Heart left ventricle (tissue), 13 donors: ENCODE measurements at regions not wholly inside any gene's neighbourhood (a gene's known extent, or its start where the extent isn't known, plus 50 kb on each side); places are given as distances from the start of the nearest gene placed in this dataset.

Source experiments
- POLR2A ChIP-seq, 2 donors: fragments of 450-650 bp; IDR thresholded peaks; one replicate each; pipeline ENCODE4 v1.6.1; 2017; ENCODE audit warnings: antibody characterized with exemption in 2 of 2, mild to moderate bottlenecking in 2 of 2, moderate library complexity in 2 of 2
- TF ChIP-seq, protein P1 (sequence below), 12 donors: fragments of 200-600 bp; sonication (generic) in 4 of 12; IDR thresholded peaks; one replicate each; pipeline versions ENCODE4 v1.5.0 to v1.8.0; 2018 to 2022; ENCODE audit warnings: antibody characterized with exemption in 12 of 12, mild to moderate bottlenecking in 5 of 12
- donor health status: ischemic (EF 13 %, LVEDD 7.1; RV severe dilation, severe dysfunction).
- donor health status: DM: no; HTN: yes; CAD: no.
- donor health status: DM: no; HTN: no; CAD: no.
- donor health status: ischemic (EF 25% LVEDD 6.9; RV normal size, moderate dysfunction).
- donor health status: ischemic (EF 25% LVEDD 5.7; RV mildly dilated, moderate dysfunction).
- donor health status: ischemic (EF 35%, LVEDD 5.7; RV mildly dilated, moderate dysfunction).
- donor health status: nonischemic (EF 11% LVEDD 7.7; RV severe dilation, severe dysfunction).
- donor health status: DM: yes; HTN: yes; CAD: no.
- donor health status: PGD.
- donor health status: ischemic (EF 29% LVEDD 5.4; RV normal size, mild dysfunction).
- donor health status: nonischemic (EF 23%, LVEDD 6.1; RV moderate dilation, normal function).

DNA sequence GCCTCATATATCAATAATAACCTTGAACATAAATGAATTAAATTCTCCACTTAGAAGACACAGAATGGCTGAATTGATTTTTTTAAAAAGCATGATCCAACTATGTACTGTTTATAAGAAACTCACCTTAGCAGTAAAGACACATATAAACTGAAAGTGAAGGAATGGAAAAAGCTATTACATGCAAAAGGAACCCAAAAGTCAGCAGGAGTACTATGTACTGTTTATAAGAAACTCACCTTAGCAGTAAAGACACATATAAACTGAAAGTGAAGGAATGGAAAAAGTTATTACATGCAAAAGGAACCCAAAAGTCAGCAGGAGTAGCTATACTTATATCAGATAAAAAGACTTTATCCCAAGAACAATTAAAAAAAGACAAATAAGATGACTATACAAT, 204.8 kb downstream of the TMEM161B start:
- no peak for TF ChIP-seq POLR2A (IDR thresholded peaks at IDR 0.05)
- TF ChIP-seq, protein P1, sequence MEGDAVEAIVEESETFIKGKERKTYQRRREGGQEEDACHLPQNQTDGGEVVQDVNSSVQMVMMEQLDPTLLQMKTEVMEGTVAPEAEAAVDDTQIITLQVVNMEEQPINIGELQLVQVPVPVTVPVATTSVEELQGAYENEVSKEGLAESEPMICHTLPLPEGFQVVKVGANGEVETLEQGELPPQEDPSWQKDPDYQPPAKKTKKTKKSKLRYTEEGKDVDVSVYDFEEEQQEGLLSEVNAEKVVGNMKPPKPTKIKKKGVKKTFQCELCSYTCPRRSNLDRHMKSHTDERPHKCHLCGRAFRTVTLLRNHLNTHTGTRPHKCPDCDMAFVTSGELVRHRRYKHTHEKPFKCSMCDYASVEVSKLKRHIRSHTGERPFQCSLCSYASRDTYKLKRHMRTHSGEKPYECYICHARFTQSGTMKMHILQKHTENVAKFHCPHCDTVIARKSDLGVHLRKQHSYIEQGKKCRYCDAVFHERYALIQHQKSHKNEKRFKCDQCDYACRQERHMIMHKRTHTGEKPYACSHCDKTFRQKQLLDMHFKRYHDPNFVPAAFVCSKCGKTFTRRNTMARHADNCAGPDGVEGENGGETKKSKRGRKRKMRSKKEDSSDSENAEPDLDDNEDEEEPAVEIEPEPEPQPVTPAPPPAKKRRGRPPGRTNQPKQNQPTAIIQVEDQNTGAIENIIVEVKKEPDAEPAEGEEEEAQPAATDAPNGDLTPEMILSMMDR (IDR thresholded peaks at IDR 0.05) = no peak
